HG02759 (cell line): ENCODE measurements at regions not wholly inside any gene's neighbourhood (a gene's known extent, or its start where the extent isn't known, plus 50 kb on each side); places are given as distances from the start of the nearest gene placed in this dataset.

ENCODE experiments used
- ATAC-seq: cut with Tn5 transposase; IDR thresholded peaks from one replicate; pipeline ENCODE4 v1.9.1; 2021; ENCODE audit warnings: mild to moderate bottlenecking, moderate library complexity; ENCODE audit not compliant: unreplicated experiment

DNA sequence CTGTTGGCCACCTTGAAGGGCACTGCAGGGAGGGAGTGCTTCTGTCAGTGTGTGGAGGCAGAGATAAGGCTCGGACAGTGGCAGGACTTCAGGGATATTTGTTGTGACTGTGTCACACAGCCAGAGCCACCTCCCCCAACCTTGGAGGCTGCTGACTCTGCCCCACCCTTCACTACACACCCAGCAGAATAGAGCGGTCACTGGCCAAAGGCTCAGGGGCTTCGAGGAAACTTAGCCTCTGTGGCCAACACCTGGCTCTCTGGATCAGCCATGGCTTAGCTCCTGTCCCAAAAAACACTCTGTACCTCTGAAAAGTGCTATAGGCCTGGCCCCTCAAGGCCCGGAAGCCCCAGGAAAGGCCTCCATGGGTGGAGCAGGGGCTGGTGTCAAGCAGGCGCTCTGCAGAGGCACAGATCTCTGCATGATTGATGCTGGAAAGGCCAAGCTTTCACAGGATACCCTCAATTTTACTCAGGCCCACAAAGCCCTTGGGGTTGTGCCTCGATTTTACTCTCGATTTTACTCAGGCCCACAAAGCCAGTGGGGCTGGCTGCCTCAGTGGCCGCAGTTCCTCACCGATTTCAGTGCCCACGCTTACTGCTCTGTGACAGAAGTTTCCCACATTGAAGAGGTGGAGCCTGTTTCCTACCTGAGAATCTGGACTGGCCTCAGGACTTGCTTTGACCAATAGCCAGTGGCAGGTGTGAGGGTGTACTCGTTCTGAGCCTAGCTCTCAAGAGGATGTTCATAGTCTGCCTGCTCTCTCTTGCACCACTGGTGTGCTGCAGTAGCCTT is 113.2 kb upstream of the GPR26 start:
- ATAC-seq, result peak; percentile 72

DNA sequence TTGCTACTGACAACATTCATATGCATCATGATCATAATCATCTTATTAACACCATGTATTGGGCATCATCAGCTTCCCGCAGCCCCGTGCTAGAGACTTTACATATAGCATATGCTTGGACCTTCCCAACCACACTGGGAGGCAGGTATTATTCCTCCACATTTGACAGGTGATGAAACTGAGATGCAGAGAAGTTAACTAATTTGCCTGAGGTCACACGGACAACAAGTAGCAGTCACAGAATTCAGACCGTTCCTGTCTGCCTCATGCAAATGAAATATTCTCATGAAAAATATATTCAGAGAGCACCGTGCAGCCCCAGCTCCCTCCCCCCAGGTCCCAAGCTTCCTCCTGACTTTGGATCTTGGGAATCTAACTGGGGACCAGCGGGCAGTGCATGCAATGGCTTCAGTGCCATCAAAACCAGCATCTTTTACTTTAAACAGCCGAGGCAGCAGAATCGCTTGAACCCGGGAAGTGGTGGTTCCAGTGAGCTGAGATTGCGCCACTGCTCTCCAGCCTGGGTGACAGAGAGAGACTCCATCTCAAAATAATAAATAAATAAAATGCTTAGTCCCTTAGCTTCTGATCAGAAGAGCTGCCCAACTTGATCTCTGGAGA is 112.2 kb upstream of the GPR26 start:
- ATAC-seq, result no peak

GRCh38 chr10:123554656-123555055 is 111.5 kb upstream of the GPR26 start:
- ATAC-seq, result no peak

GRCh38 chr10:123555616-123556015 is 110.5 kb upstream of the GPR26 start:
- ATAC-seq, result no peak

- no peak for ATAC-seq
Measured at GRCh38 chr10:123556049-123556448, 110.1 kb upstream of the GPR26 start.

- no peak for ATAC-seq
Measured at GRCh38 chr10:123556736-123557135, 109.4 kb upstream of the GPR26 start.

GRCh38 chr10:123557366-123558108 is 108.6 kb upstream of the GPR26 start:
- no peak for ATAC-seq

- ATAC-seq, result no peak
Measured at GRCh38 chr10:123558651-123559050, 107.5 kb upstream of the GPR26 start.

- ATAC-seq, result peak; percentile 68
Measured at GRCh38 chr10:123559066-123559822, 106.9 kb upstream of the GPR26 start.

DNA sequence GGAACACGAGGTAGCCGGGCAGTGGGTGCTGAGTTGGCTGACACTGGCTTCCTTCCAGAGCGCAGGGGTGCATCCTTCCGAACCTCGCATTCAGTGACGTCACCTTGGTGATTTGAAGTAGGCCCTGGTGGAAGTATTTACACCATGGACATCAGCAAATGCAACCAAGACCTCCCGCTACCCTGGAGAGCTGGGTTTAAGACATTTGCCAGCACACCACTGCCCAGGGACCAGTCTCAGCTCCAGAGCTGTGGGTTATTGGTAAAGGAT is 106.4 kb upstream of the GPR26 start:
- no peak for ATAC-seq

GRCh38 chr10:123560301-123561140 is 105.6 kb upstream of the GPR26 start:
- ATAC-seq, result no peak

GRCh38 chr10:123561141-123561440 is 105.1 kb upstream of the GPR26 start:
- ATAC-seq, result no peak

DNA sequence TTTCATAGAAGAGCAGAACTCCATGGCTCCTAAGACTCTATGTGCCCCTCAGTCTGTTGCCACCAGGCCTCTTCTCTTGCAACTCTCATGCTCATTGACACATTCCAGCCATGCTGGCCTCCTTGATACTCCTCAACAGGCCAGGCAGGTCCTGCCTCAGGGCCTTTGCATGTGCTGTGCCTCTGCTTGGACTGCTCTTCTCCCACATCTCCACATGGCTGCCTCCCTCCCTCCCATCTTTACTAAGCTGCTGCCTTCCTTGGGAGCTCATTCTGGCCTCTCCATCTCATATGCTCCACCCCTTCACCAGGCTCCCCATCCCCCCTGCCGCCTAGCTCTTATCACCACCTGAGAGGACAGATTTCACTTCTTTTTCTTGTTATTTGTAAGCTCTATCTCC is 103.8 kb upstream of the GPR26 start:
- ATAC-seq, result no peak

- no peak for ATAC-seq
Measured at GRCh38 chr10:123562811-123563580, 103.2 kb upstream of the GPR26 start.

GRCh38 chr10:123563581-123563855 is 102.6 kb upstream of the GPR26 start:
- ATAC-seq, result no peak

DNA sequence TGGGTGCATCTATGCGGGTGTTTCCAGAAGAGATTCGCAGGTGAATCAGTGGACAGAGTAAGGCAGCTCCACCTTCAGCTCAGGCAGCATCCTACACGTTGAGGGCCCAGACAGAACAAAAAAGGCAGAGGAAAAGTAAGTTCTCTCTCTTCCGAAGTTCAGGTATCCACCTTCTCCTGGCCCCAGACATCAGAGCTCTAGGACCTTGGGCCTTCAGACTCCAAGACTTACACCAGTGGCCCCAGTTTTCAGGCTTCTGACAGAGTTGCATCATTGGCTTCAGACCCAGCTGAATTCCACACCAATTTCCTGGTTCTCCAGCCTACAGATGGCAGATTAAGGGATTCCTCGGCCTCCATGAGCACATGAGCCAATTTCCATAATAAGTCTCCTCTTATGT is 102.2 kb upstream of the GPR26 start:
- ATAC-seq, result no peak

GRCh38 chr10:123564631-123565030 is 101.5 kb upstream of the GPR26 start:
- no peak for ATAC-seq

DNA sequence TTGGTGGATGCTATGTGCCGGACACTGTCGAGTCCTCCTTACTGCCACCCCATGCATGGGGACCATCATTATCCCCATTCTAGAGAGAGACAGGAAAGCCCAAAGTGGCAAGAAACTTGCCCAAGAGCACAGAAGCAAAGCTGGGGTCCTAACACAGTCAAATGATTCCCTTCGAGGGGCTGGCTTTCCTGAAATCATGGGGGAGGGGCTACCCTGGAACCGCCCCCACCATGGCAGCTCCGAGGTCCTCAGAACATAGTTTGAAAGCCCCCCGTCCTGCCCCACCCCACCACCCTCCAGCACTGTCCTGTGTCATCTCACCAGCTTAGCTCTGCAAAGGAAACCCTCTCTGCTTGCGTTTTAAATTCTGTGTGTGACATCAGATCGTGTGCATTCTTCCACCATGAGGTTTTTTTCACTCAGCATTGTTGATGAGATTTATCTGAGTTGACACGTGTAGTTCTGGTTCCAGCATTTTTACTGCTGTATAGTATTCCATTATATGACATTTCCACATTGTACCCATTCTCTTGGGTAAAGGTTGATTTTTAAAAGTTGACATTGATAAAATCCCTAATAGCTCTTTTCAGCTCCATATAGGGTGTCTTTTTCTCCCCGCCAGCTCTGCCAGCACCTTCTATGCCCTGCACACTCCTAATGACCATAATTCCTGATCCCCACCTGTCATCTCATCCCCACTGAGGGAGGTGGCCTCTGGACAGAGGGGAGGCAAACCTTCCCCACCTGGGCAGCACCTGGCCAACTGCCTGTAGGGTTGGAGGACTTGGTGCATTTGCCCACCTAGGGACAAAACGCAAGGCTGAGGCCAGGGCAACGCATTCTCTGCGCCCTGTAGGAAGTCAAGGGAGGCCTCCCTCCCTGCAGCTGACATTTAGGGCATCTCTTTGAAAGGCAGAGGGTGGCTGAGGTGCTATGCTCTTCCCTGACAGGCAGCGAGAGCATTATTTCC is 100.2 kb upstream of the GPR26 start:
- no peak for ATAC-seq
